ENCODE measurements at regions not wholly inside any gene's neighbourhood (a gene's known extent, or its start where the extent isn't known, plus 50 kb on each side); places are given as distances from the start of the nearest gene placed in this dataset.

- no peak for TF ChIP-seq CTCF (conservative IDR thresholded peaks at IDR 0.05; ENCODE audit: low read length)
- no peak for TF ChIP-seq EZH2phosphoT487 (IDR thresholded peaks at IDR 0.05; ENCODE audit: borderline replicate concordance, low read depth, low read length)
Observed at GRCh38 chr7:94231305-94231704, 163.4 kb upstream of the COL1A2 start.

All from OCI-LY7 (cell line).